ENCODE measurements at regions not wholly inside any gene's neighbourhood (a gene's known extent, or its start where the extent isn't known, plus 50 kb on each side); places are given as distances from the start of the nearest gene placed in this dataset.
"Not testable (repeated sequence)": the region's sequence is repeated elsewhere in the genome, so short reads cannot be mapped to it uniquely, and the experiment has no call there.

- no peak for DNase-seq (ENCODE audit: low read depth in 2 of 2)
These were observed 137.7 kb upstream of the CRHR1 start for GRCh38 chr17:45646288-45646988.

- no peak for DNase-seq (ENCODE audit: low read depth in 2 of 2)
These were observed 135.5 kb upstream of the CRHR1 start for GRCh38 chr17:45648642-45649041.

- no peak for DNase-seq (ENCODE audit: low read depth in 2 of 2)
These were observed 134.3 kb upstream of the CRHR1 start for GRCh38 chr17:45649796-45650195.

GRCh38 chr17:45650561-45650960 is 133.6 kb upstream of the CRHR1 start:
- no peak for DNase-seq (ENCODE audit: low read depth in 2 of 2)

- no peak for DNase-seq (ENCODE audit: low read depth in 2 of 2)
These were observed 132.9 kb upstream of the CRHR1 start for GRCh38 chr17:45651145-45651709.

GRCh38 chr17:45653616-45654015 is 130.5 kb upstream of the CRHR1 start:
- DNase-seq (ENCODE audit: low read depth in 2 of 2) = no peak

- no peak for DNase-seq (ENCODE audit: low read depth in 2 of 2)
These were observed 127.5 kb upstream of the CRHR1 start for GRCh38 chr17:45656527-45657181.

GRCh38 chr17:45660474-45660873 is 123.6 kb upstream of the CRHR1 start:
- no peak for DNase-seq (ENCODE audit: low read depth in 2 of 2)

GRCh38 chr17:45662432-45662831 is 121.7 kb upstream of the CRHR1 start:
- no peak for DNase-seq (ENCODE audit: low read depth in 2 of 2)

GRCh38 chr17:45663772-45664171 is 120.3 kb upstream of the CRHR1 start:
- DNase-seq (ENCODE audit: low read depth in 2 of 2) = no peak

- peak in 1 of 2 donors; percentile 52 for DNase-seq (ENCODE audit: low read depth in 2 of 2)
These were observed 119.2 kb upstream of the CRHR1 start for GRCh38 chr17:45664921-45665320.

- DNase-seq (ENCODE audit: low read depth in 2 of 2) = no peak
These were observed 118.0 kb upstream of the CRHR1 start for GRCh38 chr17:45666046-45666600.

- DNase-seq (ENCODE audit: low read depth in 2 of 2) = no peak
These were observed 117.5 kb upstream of the CRHR1 start for GRCh38 chr17:45666641-45667040.

GRCh38 chr17:45667591-45668171 is 116.4 kb upstream of the CRHR1 start:
- DNase-seq (ENCODE audit: low read depth in 2 of 2) = no peak

GRCh38 chr17:45668316-45668715 is 115.8 kb upstream of the CRHR1 start:
- DNase-seq (ENCODE audit: low read depth in 2 of 2) = no peak

- DNase-seq (ENCODE audit: low read depth in 2 of 2) = no peak
These were observed 111.8 kb upstream of the CRHR1 start for GRCh38 chr17:45672301-45672700.

GRCh38 chr17:45672792-45673191 is 111.3 kb upstream of the CRHR1 start:
- no peak for DNase-seq (ENCODE audit: low read depth in 2 of 2)

GRCh38 chr17:45673759-45674158 is 110.4 kb upstream of the CRHR1 start:
- DNase-seq (ENCODE audit: low read depth in 2 of 2) = not testable (repeated sequence)

- no peak for DNase-seq (ENCODE audit: low read depth in 2 of 2)
These were observed 109.1 kb upstream of the CRHR1 start for GRCh38 chr17:45675012-45675411.

GRCh38 chr17:45675892-45676291 is 108.2 kb upstream of the CRHR1 start:
- DNase-seq (ENCODE audit: low read depth in 2 of 2) = no peak

GRCh38 chr17:45676695-45677094 is 107.4 kb upstream of the CRHR1 start:
- DNase-seq (ENCODE audit: low read depth in 2 of 2) = no peak

- DNase-seq (ENCODE audit: low read depth in 2 of 2) = no peak
These were observed 106.3 kb upstream of the CRHR1 start for GRCh38 chr17:45677770-45678169.

Measured in lung microvascular endothelial cell (primary cell).